IMR-90 (cell line): ENCODE measurements at regions not wholly inside any gene's neighbourhood (a gene's known extent, or its start where the extent isn't known, plus 50 kb on each side); places are given as distances from the start of the nearest gene placed in this dataset.

Experiments
- BHLHE40 ChIP-seq: fragments of 150-350 bp; IDR thresholded peaks from 2 replicates; pipeline ENCODE4 v1.6.1; 2016; ENCODE audit warnings: mild to moderate bottlenecking, low read depth, low read length
- CHD1 ChIP-seq: IDR thresholded peaks from 2 replicates; pipeline ENCODE4 v1.6.1; 2012; ENCODE audit warnings: low read depth, low read length, improper control_type of control experiment
- MAFK ChIP-seq: IDR thresholded peaks from 2 replicates; pipeline ENCODE4 v1.6.1; 2012; ENCODE audit warnings: low read depth, low read length, improper control_type of control experiment
- POLR2A ChIP-seq: IDR thresholded peaks from 2 replicates; pipeline ENCODE4 v1.6.1; 2012; ENCODE audit warnings: mild to moderate bottlenecking, low read depth, low read length
- RAD21 ChIP-seq: IDR thresholded peaks from 2 replicates; pipeline ENCODE4 v1.6.1; 2012; ENCODE audit warnings: low read length, improper control_type of control experiment
- RCOR1 ChIP-seq: IDR thresholded peaks from 2 replicates; pipeline ENCODE4 v1.6.1; 2012; ENCODE audit warnings: mild to moderate bottlenecking, low read length, improper control_type of control experiment; ENCODE audit not compliant: insufficient replicate concordance
- TF ChIP-seq, protein P1 (sequence below): conservative IDR thresholded peaks from 2 replicates; pipeline ENCODE4 v1.5.1; 2012; ENCODE audit warnings: mild to moderate bottlenecking, low read depth, low read length, improper control_type of control experiment
- TF ChIP-seq, protein P2 (sequence below): fragments of 150-350 bp; IDR thresholded peaks from 2 replicates; pipeline ENCODE4 v1.6.1; 2016; ENCODE audit warnings: low read depth, mild to moderate bottlenecking, low read length, moderate library complexity, borderline replicate concordance
- TF ChIP-seq, protein P3 (sequence below): fragments of 150-350 bp; IDR thresholded peaks from 2 replicates; pipeline ENCODE4 v1.6.1; 2017; ENCODE audit warnings: mild to moderate bottlenecking, antibody characterized with exemption, low read length, low read depth

DNA sequence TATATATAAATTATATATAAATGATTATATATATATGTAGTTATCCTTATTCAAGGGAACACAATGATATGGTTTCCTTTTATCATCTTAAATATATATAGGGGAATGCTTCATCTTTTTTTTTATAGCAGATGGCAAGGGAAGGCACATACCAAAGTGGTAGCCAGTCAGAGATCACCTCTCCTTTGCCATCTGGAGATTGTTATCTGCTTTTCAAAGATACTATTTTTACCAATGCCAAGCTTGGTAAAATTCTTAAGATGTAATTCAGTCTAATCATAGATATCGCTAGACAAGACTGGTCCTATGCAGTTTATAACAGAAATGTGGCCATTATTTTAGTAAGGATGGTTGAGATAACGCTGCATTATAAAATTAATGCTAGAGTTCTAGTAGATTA lies 64.7 kb upstream of the DSEL start:
- TF ChIP-seq, protein P1, sequence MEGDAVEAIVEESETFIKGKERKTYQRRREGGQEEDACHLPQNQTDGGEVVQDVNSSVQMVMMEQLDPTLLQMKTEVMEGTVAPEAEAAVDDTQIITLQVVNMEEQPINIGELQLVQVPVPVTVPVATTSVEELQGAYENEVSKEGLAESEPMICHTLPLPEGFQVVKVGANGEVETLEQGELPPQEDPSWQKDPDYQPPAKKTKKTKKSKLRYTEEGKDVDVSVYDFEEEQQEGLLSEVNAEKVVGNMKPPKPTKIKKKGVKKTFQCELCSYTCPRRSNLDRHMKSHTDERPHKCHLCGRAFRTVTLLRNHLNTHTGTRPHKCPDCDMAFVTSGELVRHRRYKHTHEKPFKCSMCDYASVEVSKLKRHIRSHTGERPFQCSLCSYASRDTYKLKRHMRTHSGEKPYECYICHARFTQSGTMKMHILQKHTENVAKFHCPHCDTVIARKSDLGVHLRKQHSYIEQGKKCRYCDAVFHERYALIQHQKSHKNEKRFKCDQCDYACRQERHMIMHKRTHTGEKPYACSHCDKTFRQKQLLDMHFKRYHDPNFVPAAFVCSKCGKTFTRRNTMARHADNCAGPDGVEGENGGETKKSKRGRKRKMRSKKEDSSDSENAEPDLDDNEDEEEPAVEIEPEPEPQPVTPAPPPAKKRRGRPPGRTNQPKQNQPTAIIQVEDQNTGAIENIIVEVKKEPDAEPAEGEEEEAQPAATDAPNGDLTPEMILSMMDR, result no peak
- TF ChIP-seq BHLHE40, result no peak
- TF ChIP-seq, protein P2, sequence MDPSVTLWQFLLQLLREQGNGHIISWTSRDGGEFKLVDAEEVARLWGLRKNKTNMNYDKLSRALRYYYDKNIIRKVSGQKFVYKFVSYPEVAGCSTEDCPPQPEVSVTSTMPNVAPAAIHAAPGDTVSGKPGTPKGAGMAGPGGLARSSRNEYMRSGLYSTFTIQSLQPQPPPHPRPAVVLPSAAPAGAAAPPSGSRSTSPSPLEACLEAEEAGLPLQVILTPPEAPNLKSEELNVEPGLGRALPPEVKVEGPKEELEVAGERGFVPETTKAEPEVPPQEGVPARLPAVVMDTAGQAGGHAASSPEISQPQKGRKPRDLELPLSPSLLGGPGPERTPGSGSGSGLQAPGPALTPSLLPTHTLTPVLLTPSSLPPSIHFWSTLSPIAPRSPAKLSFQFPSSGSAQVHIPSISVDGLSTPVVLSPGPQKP, result no peak
- TF ChIP-seq, protein P3, sequence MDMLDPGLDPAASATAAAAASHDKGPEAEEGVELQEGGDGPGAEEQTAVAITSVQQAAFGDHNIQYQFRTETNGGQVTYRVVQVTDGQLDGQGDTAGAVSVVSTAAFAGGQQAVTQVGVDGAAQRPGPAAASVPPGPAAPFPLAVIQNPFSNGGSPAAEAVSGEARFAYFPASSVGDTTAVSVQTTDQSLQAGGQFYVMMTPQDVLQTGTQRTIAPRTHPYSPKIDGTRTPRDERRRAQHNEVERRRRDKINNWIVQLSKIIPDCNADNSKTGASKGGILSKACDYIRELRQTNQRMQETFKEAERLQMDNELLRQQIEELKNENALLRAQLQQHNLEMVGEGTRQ, result no peak
- no peak for TF ChIP-seq RCOR1
- TF ChIP-seq POLR2A, result no peak
- TF ChIP-seq RAD21, result no peak
- TF ChIP-seq CHD1, result no peak
- TF ChIP-seq MAFK, result no peak
